ENCODE measurements at regions not wholly inside any gene's neighbourhood (a gene's known extent, or its start where the extent isn't known, plus 50 kb on each side); places are given as distances from the start of the nearest gene placed in this dataset.

- TF ChIP-seq, protein P1, sequence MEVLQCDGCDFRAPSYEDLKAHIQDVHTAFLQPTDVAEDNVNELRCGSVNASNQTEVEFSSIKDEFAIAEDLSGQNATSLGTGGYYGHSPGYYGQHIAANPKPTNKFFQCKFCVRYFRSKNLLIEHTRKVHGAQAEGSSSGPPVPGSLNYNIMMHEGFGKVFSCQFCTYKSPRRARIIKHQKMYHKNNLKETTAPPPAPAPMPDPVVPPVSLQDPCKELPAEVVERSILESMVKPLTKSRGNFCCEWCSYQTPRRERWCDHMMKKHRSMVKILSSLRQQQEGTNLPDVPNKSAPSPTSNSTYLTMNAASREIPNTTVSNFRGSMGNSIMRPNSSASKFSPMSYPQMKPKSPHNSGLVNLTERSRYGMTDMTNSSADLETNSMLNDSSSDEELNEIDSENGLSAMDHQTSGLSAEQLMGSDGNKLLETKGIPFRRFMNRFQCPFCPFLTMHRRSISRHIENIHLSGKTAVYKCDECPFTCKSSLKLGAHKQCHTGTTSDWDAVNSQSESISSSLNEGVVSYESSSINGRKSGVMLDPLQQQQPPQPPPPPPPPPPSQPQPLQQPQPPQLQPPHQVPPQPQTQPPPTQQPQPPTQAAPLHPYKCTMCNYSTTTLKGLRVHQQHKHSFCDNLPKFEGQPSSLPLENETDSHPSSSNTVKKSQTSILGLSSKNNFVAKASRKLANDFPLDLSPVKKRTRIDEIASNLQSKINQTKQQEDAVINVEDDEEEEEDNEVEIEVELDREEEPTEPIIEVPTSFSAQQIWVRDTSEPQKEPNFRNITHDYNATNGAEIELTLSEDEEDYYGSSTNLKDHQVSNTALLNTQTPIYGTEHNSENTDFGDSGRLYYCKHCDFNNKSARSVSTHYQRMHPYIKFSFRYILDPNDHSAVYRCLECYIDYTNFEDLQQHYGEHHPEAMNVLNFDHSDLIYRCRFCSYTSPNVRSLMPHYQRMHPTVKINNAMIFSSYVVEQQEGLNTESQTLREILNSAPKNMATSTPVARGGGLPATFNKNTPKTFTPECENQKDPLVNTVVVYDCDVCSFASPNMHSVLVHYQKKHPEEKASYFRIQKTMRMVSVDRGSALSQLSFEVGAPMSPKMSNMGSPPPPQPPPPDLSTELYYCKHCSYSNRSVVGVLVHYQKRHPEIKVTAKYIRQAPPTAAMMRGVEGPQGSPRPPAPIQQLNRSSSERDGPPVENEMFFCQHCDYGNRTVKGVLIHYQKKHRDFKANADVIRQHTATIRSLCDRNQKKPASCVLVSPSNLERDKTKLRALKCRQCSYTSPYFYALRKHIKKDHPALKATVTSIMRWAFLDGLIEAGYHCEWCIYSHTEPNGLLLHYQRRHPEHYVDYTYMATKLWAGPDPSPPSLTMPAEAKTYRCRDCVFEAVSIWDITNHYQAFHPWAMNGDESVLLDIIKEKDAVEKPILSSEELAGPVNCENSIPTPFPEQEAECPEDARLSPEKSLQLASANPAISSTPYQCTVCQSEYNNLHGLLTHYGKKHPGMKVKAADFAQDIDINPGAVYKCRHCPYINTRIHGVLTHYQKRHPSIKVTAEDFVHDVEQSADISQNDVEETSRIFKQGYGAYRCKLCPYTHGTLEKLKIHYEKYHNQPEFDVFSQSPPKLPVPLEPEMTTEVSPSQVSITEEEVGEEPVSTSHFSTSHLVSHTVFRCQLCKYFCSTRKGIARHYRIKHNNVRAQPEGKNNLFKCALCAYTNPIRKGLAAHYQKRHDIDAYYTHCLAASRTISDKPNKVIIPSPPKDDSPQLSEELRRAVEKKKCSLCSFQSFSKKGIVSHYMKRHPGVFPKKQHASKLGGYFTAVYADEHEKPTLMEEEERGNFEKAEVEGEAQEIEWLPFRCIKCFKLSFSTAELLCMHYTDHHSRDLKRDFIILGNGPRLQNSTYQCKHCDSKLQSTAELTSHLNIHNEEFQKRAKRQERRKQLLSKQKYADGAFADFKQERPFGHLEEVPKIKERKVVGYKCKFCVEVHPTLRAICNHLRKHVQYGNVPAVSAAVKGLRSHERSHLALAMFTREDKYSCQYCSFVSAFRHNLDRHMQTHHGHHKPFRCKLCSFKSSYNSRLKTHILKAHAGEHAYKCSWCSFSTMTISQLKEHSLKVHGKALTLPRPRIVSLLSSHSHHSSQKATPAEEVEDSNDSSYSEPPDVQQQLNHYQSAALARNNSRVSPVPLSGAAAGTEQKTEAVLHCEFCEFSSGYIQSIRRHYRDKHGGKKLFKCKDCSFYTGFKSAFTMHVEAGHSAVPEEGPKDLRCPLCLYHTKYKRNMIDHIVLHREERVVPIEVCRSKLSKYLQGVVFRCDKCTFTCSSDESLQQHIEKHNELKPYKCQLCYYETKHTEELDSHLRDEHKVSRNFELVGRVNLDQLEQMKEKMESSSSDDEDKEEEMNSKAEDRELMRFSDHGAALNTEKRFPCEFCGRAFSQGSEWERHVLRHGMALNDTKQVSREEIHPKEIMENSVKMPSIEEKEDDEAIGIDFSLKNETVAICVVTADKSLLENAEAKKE (CRISPR knock-in tag; IDR thresholded peaks at IDR 0.05), result no peak
These were observed 1312.3 kb upstream of the PIK3C3 start (continued) for GRCh38 chr18:40642692-40643229.

DNA sequence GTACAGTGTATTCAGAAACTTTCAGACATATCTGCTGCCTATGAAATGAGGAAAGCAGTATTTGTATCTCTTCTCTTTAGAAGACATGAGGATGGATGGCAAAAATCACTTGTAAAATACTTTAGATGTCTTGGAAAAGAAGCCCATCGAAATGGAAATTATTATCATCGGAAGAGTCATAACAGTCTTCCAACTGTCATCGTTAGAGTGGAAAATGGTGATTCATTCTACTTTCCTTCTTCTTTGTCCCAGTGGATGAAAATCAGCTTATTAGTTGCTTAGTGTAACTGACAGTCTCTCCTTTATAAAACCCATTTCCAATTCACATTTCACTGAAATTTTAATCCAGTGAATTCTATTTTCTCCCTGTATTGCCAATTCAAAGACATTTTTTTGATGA is 1323.7 kb upstream of the PIK3C3 start:
- no peaks in the 10 kb centered on the region for H3K4me1 Mint-ChIP-seq
- Histone ChIP-seq H2AFZ (no peak overlapping the region), H3K36me3 (ENCODE audit: insufficient read depth) (no peaks in the 10 kb centered on the region), H3K9me2 (ENCODE audit: insufficient read depth) (no peaks in the 10 kb centered on the region), H3K27ac (ENCODE audit: low read depth) (no peak overlapping the region), H3K4me1 (ENCODE audit: insufficient read depth) (no peaks in the 10 kb centered on the region), H4K20me1 (replicated peaks; ENCODE audit: insufficient read depth) (no peaks in the 10 kb centered on the region), H3F3A (replicated peaks; ENCODE audit: low read depth) (no peaks in the 10 kb centered on the region), H3K79me2 (replicated peaks; ENCODE audit: insufficient read depth) (no peaks in the 10 kb centered on the region), H3K27me3 (ENCODE audit: insufficient read depth) (no peaks in the 10 kb centered on the region), H3K4me2 (no peak overlapping the region), H3K4me3 (no peak overlapping the region)
- H3K9me3 Mint-ChIP-seq, result no peaks in the 10 kb centered on the region
- H3K36me3 Mint-ChIP-seq (ENCODE audit: low read depth), result no peaks in the 10 kb centered on the region
- no peak overlapping the region for H3K4me3 Mint-ChIP-seq
- DNase-seq (ENCODE audit: low spot score) (no peak), ATAC-seq (no peak)
- no peaks in the 10 kb centered on the region for H3K27me3 Mint-ChIP-seq (ENCODE audit: insufficient read depth, low read depth, poor library complexity)
- no peak overlapping the region for H3K27ac Mint-ChIP-seq
- TF ChIP-seq STAT1 (IDR thresholded peaks at IDR 0.05; ENCODE audit: unreplicated experiment) (no peak), NANOG (IDR thresholded peaks at IDR 0.05; ENCODE audit: borderline replicate concordance) (no peak), EZH2phosphoT487 (IDR thresholded peaks at IDR 0.05; ENCODE audit: unreplicated experiment) (no peak), CREB1 (CRISPR knock-in tag; IDR thresholded peaks at IDR 0.05; ENCODE audit: low read depth) (no peak)
- TF ChIP-seq, protein P2, sequence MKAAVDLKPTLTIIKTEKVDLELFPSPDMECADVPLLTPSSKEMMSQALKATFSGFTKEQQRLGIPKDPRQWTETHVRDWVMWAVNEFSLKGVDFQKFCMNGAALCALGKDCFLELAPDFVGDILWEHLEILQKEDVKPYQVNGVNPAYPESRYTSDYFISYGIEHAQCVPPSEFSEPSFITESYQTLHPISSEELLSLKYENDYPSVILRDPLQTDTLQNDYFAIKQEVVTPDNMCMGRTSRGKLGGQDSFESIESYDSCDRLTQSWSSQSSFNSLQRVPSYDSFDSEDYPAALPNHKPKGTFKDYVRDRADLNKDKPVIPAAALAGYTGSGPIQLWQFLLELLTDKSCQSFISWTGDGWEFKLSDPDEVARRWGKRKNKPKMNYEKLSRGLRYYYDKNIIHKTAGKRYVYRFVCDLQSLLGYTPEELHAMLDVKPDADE (IDR thresholded peaks at IDR 0.05), result no peak
- TF ChIP-seq, protein P3, sequence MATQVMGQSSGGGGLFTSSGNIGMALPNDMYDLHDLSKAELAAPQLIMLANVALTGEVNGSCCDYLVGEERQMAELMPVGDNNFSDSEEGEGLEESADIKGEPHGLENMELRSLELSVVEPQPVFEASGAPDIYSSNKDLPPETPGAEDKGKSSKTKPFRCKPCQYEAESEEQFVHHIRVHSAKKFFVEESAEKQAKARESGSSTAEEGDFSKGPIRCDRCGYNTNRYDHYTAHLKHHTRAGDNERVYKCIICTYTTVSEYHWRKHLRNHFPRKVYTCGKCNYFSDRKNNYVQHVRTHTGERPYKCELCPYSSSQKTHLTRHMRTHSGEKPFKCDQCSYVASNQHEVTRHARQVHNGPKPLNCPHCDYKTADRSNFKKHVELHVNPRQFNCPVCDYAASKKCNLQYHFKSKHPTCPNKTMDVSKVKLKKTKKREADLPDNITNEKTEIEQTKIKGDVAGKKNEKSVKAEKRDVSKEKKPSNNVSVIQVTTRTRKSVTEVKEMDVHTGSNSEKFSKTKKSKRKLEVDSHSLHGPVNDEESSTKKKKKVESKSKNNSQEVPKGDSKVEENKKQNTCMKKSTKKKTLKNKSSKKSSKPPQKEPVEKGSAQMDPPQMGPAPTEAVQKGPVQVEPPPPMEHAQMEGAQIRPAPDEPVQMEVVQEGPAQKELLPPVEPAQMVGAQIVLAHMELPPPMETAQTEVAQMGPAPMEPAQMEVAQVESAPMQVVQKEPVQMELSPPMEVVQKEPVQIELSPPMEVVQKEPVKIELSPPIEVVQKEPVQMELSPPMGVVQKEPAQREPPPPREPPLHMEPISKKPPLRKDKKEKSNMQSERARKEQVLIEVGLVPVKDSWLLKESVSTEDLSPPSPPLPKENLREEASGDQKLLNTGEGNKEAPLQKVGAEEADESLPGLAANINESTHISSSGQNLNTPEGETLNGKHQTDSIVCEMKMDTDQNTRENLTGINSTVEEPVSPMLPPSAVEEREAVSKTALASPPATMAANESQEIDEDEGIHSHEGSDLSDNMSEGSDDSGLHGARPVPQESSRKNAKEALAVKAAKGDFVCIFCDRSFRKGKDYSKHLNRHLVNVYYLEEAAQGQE (IDR thresholded peaks at IDR 0.05; ENCODE audit: unreplicated experiment), result no peak

Data from GM23338 (cell line).